HG03175 (cell line): ENCODE measurements at regions not wholly inside any gene's neighbourhood (a gene's known extent, or its start where the extent isn't known, plus 50 kb on each side); places are given as distances from the start of the nearest gene placed in this dataset.

Experiments
- ATAC-seq: cut with Tn5 transposase; IDR thresholded peaks from one replicate; pipeline ENCODE4 v1.9.1; 2021; ENCODE audit warnings: mild to moderate bottlenecking, moderate library complexity; ENCODE audit not compliant: unreplicated experiment

GRCh38 chr14:98949481-98950135 is 322.4 kb downstream of the BCL11B start:
- no peak for ATAC-seq

DNA sequence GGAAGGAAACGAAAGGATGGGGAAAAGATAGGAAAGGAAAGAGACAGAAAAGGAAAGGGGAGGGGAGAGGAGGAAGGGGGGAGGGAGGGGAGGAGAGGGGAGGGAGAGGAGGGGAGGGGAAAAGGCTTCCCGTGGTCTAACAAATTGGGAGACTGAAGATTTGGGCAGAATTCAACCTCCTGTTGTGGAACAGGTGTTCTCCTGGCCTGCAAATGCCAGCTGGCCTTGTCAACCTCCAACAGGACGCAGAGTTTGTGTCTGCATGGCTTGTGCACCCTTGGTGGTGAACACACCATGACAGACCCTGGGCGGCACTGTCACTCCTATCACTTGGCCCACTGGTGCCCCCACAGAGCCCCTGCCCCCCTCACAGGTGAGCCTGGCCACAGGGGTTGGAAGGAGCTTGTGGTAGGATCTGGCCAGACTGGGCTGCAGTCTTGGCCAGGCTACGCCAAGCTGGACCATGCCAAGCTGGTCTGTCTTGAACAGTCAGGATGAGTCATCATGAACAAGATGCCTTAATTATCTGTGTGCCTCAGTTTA is 321.6 kb downstream of the BCL11B start:
- no peak for ATAC-seq

GRCh38 chr14:98951031-98951430 is 321.0 kb downstream of the BCL11B start:
- no peak for ATAC-seq

- no peak for ATAC-seq
These were observed 320.4 kb downstream of the BCL11B start for GRCh38 chr14:98951521-98952152.

DNA sequence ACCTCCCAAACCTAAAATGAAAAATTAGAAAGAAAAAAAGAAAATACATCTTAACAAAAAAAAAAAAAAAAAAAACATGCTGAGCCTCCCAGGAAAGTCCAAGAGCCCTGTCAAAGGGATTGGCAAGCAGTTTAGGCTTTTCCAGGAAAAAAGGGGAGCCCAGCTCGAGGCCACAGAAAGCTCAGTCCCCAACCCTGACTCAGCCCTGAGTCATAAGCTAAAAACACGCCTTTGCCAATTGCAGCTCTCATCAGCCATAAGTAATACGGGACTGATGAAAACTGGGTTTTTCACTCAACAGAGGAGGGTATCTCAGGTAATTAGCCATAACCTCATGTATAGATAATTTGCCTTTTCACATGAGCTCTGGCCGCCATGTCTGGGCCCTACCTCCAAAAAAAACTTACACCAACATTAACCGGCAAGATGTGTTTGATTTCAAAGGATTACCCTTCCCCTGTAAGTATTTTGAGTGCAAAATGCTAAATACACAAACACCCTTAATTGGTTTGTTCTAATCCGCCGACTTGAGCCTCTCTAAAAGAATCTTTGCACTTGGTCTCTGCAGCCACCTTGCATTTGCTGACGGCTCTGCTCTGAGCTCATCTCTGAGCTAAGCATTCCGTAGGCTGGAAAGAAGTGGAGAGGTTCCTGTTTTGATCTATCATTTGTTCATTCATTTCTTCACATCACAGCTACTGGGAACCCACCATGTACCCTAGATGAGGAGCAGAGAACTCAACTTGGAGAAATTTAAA is 319.2 kb downstream of the BCL11B start:
- ATAC-seq = no peak

GRCh38 chr14:98953551-98954348 is 318.2 kb downstream of the BCL11B start:
- ATAC-seq = no peak

DNA sequence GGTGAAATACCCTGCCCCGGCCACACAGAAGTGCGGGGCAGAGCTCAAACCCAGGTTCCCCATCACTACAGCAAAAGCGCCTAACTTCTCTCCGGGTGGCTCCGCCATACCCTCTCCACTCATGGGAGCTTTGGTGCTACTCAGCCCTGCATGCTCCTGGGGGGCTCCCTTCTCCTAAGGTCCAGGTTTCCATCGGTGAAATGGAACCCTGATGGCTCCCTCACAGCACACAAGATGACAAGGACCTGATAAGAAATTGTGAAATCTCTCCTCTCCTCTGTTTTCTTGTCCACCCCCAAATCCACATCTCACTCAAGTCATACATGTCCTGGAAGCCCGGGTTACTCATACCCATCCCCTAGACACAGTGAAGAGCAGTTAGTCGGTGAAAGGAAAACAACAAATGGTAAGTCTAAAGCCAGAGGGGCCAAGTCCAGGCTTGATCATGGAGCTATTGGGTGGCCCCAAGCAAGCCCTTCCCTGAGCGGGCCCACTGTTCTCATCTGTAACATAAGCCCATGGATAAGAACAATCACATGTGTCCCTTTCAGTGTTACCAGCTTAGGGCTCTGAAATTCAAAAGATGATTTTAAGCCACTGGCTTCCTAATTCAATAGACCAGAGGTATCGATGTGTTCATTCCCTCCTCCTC is 317.5 kb downstream of the BCL11B start:
- no peak for ATAC-seq

DNA sequence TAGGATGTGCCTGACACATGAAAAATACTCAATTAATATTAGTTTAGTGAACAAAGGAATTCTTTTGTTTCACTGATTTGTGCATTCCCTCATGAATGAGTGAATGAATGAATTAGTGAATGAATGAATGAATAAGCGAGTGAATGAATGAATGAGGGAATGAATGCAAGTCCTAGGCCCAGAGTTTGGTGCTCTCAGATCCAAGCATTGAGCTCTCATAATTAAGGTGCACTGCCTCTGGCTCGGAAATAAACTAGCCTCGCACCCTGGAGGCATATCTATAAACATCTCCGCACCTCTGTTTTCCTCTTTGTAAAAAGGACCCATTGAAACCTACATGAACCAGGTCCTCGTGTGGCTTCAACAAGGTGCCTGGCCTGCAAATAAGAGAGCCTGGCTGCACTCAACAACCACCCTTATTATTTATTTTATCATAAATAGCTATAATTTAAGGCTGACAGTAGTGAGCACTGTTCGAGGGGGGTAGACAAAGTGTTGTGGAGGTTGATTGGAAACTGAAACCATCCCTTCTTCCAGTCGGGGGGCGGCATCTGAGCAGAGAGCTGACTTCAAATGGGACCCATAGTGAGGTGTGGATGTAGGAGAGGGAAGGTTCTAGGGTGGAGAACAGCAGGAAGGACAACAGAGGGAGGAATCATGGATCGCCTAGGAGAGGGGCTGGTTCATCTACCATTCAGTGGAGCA is 316.8 kb downstream of the BCL11B start:
- no peak for ATAC-seq

DNA sequence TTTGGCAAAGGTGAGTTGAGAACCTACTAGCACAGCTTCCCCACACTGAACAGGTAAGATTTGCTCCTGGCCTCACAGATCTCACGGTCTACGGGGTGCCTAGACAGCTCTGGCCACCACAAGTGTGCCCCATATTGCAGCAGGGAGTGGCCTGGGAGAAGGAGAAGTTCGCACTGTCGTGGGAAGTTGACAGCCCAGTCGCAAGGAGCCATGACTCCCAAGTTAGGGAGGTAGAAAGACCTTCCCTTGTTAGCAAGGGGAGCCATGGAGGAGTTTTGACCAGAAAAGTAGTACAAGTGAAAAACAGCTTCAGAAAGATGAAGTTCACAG is 316.3 kb downstream of the BCL11B start:
- no peak for ATAC-seq

GRCh38 chr14:98956181-98956580 is 315.8 kb downstream of the BCL11B start:
- no peak for ATAC-seq

- no peak for ATAC-seq
These were observed 315.3 kb downstream of the BCL11B start for GRCh38 chr14:98956661-98957060.

DNA sequence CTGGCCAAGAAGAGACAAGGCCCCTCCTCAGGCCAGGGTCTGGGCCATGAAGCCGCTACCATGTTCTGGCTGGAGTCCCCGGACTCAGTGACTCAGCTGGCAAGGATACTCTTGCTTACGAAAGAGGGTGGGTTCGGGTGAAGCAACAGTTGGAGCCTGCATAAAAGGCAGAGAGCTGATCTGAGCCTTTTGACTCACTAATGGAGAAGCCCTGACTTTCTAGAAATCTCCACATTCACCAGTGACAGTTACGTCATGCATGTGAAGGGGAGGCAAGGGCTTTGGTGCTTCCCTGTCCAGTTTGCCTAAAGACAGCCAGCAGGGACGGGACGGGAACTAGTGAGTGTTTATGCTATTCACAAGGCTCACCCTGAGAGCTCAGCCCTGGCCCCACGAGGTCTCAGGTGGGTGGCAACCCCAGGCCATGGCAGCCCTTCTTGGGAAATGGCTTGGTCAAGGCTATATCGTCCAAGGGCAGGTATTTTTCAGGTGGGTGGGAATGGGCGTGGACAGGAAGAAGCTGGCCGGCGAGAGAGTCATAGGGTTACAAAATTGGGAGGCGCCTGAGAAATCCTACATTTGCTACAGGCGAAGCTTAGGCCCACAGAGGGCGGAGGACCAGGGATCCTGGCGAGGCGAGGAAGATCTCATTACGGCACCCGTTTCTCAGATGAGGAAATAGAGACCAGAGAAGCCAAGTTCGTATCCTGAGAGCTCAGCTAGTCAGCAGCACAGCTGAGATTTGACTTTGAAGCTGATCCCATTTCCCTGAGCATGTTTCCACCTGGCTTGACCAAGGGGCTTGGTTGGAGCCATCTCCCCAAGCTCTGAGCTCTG is 314.6 kb downstream of the BCL11B start:
- no peak for ATAC-seq

GRCh38 chr14:98958048-98958631 is 313.9 kb downstream of the BCL11B start:
- ATAC-seq = no peak

- ATAC-seq = no peak
These were observed 313.4 kb downstream of the BCL11B start for GRCh38 chr14:98958632-98959031.

- ATAC-seq = no peak
These were observed 312.6 kb downstream of the BCL11B start for GRCh38 chr14:98959410-98959809.

GRCh38 chr14:98959958-98960616 is 311.9 kb downstream of the BCL11B start:
- ATAC-seq = no peak

DNA sequence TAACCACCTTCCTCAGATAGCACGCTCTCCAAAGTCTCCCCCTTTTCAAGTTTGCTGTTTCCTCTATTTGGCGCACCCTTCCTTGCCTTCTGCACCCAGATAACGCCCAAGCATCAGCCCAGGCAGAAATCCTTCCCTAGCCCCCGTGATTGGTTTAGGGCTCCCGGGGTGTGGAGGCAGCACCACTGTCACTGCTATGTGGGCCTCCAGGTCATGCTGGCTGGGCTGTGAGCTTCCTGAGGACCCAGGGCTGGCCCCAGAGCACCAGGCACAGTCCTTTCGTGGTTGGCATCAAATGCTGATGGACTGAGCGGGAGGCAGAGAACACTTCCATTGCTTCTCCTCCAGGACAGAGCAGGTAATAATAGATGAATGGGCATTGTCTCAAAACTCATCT is 311.4 kb downstream of the BCL11B start:
- no peak for ATAC-seq

- no peak for ATAC-seq
These were observed 310.8 kb downstream of the BCL11B start for GRCh38 chr14:98961191-98961590.
